Panc1 (cell line): ENCODE measurements at regions not wholly inside any gene's neighbourhood (a gene's known extent, or its start where the extent isn't known, plus 50 kb on each side); places are given as distances from the start of the nearest gene placed in this dataset.

Experiments used
- CTCF ChIP-seq: fragments of 450-650 bp; IDR thresholded peaks from 2 replicates; pipeline ENCODE4 v1.5.1; 2017; ENCODE audit warnings: mild to moderate bottlenecking
- TCF7L2 ChIP-seq: IDR thresholded peaks from 2 replicates; pipeline ENCODE4 v1.6.1; 2011; ENCODE audit warnings: mild to moderate bottlenecking, low read depth, low read length, inconsistent platforms

GRCh38 chr3:36149447-36149865 is 230.8 kb upstream of the STAC start:
- TF ChIP-seq TCF7L2 (no peak), CTCF (no peak)
